Chondrocyte (in vitro differentiated cells): ENCODE measurements at regions not wholly inside any gene's neighbourhood (a gene's known extent, or its start where the extent isn't known, plus 50 kb on each side); places are given as distances from the start of the nearest gene placed in this dataset.
"Not testable (repeated sequence)": the region's sequence is repeated elsewhere in the genome, so short reads cannot be mapped to it uniquely, and the experiment has no call there.

Source experiments
- DNase-seq: peaks from one replicate; pipeline ENCODE4 v3.0.0; 2021; ENCODE audit warnings: mixed read lengths, low spot score
- H3K27ac Mint-ChIP-seq: one replicate; pipeline ENCODE4 v1.8.0; 2021; ENCODE audit warnings: mild to moderate bottlenecking, moderate library complexity, mixed read lengths; ENCODE audit not compliant: unreplicated experiment
- H3K27me3 Mint-ChIP-seq: 2 replicates; pipeline ENCODE4 v1.8.0; 2021; ENCODE audit warnings: low read depth, mixed read lengths
- H3K36me3 Mint-ChIP-seq: 2 replicates; pipeline ENCODE4 v1.8.0; 2021; ENCODE audit warnings: low read depth, mixed read lengths
- H3K4me1 Mint-ChIP-seq: 2 replicates; pipeline ENCODE4 v1.8.0; 2021; ENCODE audit warnings: low read depth, mild to moderate bottlenecking, mixed read lengths
- H3K4me3 Mint-ChIP-seq: one replicate; pipeline ENCODE4 v1.8.0; 2021; ENCODE audit warnings: mild to moderate bottlenecking, moderate library complexity, mixed read lengths; ENCODE audit not compliant: unreplicated experiment
- H3K9me3 Mint-ChIP-seq: 2 replicates; pipeline ENCODE4 v1.8.0; 2021; ENCODE audit warnings: low read depth, mixed read lengths
- CTCF ChIP-seq: fragments of 200-600 bp; sonication (generic); IDR thresholded peaks from 2 replicates; pipeline ENCODE4 v1.5.0; 2021; ENCODE audit warnings: antibody characterized with exemption, mild to moderate bottlenecking, moderate library complexity

- H3K9me3 Mint-ChIP-seq = peaks cover 32% of the 10 kb centered on the region
- DNase-seq = no peak
- TF ChIP-seq CTCF = no peak
- H3K4me3 Mint-ChIP-seq = no peak overlapping the region
- peaks cover 2% of the 10 kb centered on the region for H3K36me3 Mint-ChIP-seq
- no peaks in the 10 kb centered on the region for H3K27me3 Mint-ChIP-seq
- no peak overlapping the region for H3K27ac Mint-ChIP-seq
- no peaks in the 10 kb centered on the region for H3K4me1 Mint-ChIP-seq
Observed at GRCh38 chr7:20491284-20491683, 124.2 kb upstream of the ABCB5 start.

DNA sequence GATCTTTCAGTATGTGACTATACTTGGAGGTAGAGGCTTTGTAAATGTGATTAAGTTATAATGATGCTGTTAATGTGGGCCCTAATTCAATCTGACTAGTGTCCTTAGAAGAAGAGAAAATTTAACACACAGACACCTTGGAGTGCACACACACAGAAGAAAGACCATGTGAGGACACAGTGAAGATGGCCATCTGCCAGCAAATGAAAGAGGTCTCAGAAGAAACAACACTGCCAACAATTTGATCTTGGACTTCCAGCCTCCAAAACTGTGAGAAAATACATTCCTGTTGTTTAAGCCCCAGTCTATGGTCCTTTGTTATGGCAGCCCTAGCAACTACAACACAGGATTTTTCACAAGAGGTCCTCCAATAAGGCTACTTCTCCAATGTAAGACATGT lies 120.9 kb upstream of the ABCB5 start:
- Mint-ChIP-seq H3K27ac (no peak overlapping the region), H3K9me3 (peaks cover 31% of the 10 kb centered on the region), H3K27me3 (no peaks in the 10 kb centered on the region), H3K4me1 (no peaks in the 10 kb centered on the region), H3K4me3 (no peak overlapping the region), H3K36me3 (peaks cover 3% of the 10 kb centered on the region)
- no peak for TF ChIP-seq CTCF
- no peak for DNase-seq

DNA sequence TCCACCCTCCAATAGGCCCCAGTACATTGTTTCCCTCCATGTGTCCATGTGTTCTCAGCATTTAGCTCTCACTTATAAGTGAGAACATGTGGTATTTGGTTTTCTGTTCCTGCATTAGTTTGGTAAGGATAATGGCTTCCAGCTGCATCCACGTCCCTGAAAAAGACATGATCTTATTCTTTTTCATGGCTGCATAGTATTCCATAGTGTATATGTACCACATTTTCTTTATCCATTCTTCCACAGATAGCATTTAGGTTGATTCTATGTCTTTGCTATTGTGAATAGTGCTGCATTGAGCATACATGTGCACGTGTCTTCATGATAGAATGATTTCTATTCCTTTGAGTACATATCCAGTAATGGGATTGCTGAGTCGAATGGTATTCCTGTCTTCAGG lies 114.0 kb upstream of the ABCB5 start:
- H3K4me1 Mint-ChIP-seq, H3K27me3 Mint-ChIP-seq, H3K4me3 Mint-ChIP-seq, H3K36me3 Mint-ChIP-seq, DNase-seq, H3K27ac Mint-ChIP-seq: not testable (repeated sequence)
- peaks cover 38% of the 10 kb centered on the region for H3K9me3 Mint-ChIP-seq

- no peak overlapping the region for H3K4me3 Mint-ChIP-seq
- H3K4me1 Mint-ChIP-seq = no peaks in the 10 kb centered on the region
- H3K36me3 Mint-ChIP-seq = peaks cover 3% of the 10 kb centered on the region
- peaks cover 12% of the 10 kb centered on the region for H3K27me3 Mint-ChIP-seq
- H3K27ac Mint-ChIP-seq = no peak overlapping the region
- no peak for DNase-seq
- no peak for TF ChIP-seq CTCF
- peaks cover 25% of the 10 kb centered on the region for H3K9me3 Mint-ChIP-seq
Observed at GRCh38 chr7:20503278-20503950, 112.1 kb upstream of the ABCB5 start.

DNA sequence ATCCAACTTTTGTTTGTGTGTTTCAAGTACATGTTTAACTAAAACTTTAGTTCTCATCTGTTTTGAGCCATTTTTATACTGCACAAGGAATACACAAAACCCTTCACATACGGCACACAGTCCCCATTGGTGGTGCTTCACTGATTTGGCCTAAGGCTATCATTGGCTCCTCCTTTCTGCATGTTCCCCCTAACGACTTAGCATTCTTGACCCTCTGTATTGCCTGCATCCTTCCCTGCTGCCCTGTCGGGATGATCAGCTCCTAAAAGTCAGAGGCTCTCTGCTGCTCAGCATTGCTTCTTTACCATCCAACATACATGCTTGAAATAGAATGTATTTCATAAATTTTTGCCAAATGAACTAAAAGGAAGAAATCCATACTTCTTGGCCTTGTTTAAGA lies 111.4 kb upstream of the ABCB5 start:
- Mint-ChIP-seq H3K27ac (no peak overlapping the region), H3K4me1 (no peaks in the 10 kb centered on the region), H3K4me3 (no peak overlapping the region), H3K36me3 (peaks cover 1% of the 10 kb centered on the region), H3K9me3 (peaks cover 19% of the 10 kb centered on the region), H3K27me3 (peaks cover 14% of the 10 kb centered on the region)
- TF ChIP-seq CTCF = no peak
- no peak for DNase-seq

DNA sequence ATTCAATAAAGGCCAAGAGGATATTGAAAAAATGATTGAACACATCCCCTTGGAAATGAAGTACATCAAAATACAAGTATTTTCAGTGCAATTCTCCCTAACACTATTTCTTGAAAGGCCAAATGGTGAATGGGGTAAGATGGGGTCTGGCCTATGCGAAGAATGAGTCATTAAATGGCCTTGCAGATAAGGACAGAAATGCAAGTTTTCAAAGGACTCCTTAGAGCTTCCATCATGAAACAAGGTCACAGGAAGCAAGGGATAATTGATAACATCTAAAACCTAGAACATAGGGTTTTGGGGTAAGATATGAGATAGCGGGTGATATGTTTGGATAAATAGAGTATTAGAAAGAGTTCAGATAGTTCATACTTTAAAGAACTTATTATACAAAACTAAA lies 109.3 kb upstream of the ABCB5 start:
- H3K4me1 Mint-ChIP-seq = no peaks in the 10 kb centered on the region
- H3K9me3 Mint-ChIP-seq = no peaks in the 10 kb centered on the region
- DNase-seq = no peak
- no peak for TF ChIP-seq CTCF
- peaks cover 18% of the 10 kb centered on the region for H3K27me3 Mint-ChIP-seq
- H3K36me3 Mint-ChIP-seq = no peaks in the 10 kb centered on the region
- no peak overlapping the region for H3K4me3 Mint-ChIP-seq
- no peak overlapping the region for H3K27ac Mint-ChIP-seq
